ENCODE measurements at regions not wholly inside any gene's neighbourhood (a gene's known extent, or its start where the extent isn't known, plus 50 kb on each side); places are given as distances from the start of the nearest gene placed in this dataset.

- TF ChIP-seq CTCF (IDR thresholded peaks at IDR 0.05; ENCODE audit: low read depth, low read length, poor library complexity, severe bottlenecking) (no peak), EZH2phosphoT487 (IDR thresholded peaks at IDR 0.05; ENCODE audit: borderline replicate concordance, low read length) (no peak)
Observed at GRCh38 chr1:61013189-61013945, 69.0 kb upstream of the NFIA start.

Data from DOHH2 (cell line).